DMS53 treated with DMSO at 0.1 percent for 48 hours (cell line): ENCODE measurements at regions not wholly inside any gene's neighbourhood (a gene's known extent, or its start where the extent isn't known, plus 50 kb on each side); places are given as distances from the start of the nearest gene placed in this dataset.

Experiments used
- DNase-seq: peaks from one replicate; lab custom pipeline; 2025; ENCODE audit not compliant: unreplicated experiment; lab: John Stamatoyannopoulos, UW

DNA sequence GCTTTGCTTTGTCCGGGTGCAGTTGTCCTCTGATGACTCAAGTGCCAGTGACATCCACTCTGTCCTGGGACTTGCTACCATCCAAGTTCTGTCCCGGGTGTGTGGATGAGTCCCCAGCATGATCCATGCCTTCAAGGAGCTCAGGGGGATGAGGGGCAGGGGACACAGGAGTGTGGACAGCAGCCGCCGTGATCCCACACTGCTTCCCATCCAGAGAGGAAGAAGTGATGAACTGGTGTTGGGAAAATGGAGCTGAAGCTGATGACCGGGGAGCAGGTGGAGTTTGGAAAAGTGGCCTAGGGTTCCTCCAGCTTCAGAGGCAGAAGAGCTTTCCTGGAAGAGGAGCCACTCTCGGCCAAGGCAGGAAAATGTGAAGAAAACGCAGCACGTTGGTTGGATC, 249.6 kb upstream of the TNRC6C start:
- DNase-seq = no peak

DNA sequence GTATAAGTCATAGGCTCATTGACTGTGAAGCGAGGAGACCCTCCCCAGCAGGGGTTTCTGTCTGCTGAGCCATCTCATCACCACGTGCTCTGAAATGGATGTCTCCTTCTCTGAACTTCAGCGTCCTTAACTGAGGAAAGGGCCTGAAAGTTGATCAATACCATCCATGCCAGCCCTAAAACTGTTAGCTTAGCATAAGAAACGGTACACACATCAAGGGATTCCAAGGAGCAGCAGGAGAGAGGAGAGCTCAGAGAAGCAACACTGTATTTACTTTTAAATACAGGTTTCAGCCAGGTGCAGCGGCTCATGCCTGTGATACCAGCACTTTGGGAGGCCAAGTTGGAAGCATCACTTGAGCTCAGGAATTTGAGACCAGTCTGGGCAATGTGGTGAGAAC, 248.9 kb upstream of the TNRC6C start:
- no peak for DNase-seq

DNA sequence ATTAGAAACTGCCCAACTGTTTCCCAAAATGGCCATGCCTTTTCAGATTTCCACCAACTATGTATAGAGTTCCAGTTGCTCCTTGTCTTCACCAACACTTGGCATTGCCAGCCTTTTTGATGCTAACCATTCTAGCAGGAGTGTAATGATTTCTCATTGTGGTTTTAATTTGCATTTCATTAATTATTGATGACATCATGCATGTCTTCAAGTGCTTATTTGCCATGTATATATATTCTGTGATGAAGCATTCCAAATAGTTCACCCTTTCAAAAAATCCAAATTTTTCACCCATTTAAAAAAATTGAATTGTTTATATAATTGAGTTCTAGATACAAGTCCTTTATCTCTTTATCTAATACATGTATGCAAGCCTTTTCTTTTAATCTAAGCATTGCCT, 245.9 kb upstream of the TNRC6C start:
- no peak for DNase-seq

DNA sequence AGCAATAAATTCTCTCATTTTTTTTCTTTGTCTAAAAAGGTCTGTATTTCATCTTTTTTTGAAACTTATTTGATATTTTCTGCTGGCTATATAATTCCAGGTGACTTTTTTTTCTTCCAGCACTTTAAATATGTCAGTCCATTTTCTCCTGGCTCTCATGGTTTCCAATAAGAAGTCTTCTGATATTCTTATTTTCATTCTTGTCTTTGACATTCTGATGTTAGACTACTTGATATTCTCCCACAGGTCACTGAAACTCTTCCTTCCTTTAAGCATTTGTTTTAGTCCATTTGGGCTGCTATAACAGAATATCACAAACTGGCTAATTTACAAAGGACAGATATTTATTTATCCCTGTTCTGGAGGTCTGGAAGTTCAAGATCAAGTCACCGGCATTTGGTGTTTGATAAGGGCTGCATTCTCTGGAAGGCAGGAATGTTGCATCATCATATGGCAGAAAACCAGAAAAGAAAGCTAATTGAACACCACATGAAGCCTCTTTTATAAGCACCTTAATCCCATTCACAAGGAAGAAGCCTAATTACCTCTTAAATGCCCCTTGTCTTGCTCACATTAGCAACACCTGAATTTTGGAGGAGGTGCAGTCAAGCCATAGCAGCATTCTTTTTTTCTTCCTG, 242.1 kb upstream of the TNRC6C start:
- no peak for DNase-seq

DNA sequence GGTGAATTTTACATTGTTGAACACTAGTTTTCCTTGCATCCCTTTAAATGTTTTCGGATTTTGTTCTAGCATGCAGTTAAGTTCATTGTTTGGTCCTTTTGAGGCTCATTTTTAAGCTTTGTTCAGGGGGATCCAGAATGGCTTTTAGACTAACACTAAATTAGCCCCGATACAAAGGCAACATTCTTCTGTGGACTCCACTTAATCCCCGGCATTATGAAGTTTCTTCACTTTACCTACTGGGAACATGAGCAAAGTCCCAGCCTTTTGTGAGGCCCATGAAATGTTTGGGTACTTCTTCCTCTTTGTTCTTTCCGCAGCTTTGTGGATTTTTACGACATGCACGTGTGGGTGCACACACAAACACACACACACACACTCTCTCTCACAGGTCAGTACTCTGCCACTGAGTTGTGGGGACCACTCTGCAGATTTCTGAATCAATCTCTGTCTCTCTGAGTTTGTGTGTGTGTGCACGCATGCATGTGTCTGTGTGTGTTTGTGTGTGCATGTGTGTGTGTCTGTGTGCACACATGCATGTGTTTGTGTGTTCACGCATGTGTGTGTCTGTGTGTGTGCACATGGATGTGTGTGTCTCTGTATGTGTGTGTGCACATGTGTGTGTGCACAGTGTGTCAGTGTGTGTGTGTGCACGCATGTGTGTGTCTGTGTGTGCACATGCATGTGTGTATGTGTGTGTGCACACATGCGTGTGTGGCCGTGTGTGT, 240.4 kb upstream of the TNRC6C start:
- no peak for DNase-seq

DNA sequence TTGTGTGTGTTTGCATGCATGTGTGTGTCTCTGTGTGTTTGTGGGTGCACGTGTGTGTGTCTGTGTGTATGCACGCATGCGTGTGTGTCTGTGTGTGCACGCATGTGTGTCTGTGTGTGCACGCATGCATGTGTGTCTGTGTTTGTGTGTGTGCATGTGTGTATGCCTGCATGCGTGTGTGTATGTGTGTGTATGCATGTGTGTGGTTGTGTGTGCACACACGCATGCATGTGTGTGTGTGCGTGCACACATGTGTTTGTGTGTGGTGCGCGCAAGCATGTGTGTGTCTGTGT, 239.9 kb upstream of the TNRC6C start:
- DNase-seq = no peak

DNA sequence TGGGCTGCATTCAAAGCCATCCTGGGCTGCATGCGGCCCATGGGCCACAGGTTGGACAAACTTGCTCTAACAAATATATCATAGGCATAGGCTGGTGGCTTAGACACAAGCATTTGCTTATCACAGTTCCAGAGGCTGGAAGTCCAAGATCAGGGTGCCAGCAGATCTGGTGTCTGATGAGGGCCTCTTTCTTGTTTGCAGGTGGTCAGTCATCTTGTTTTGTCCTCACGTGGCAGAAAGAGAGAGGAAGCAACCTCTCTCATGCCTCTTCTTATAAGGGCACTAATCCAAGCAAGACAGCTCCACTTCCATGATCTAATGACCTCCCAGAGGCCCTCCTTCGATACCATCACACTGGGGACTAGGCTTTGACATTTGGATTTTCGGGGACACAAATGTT, 238.7 kb upstream of the TNRC6C start:
- DNase-seq = no peak

DNA sequence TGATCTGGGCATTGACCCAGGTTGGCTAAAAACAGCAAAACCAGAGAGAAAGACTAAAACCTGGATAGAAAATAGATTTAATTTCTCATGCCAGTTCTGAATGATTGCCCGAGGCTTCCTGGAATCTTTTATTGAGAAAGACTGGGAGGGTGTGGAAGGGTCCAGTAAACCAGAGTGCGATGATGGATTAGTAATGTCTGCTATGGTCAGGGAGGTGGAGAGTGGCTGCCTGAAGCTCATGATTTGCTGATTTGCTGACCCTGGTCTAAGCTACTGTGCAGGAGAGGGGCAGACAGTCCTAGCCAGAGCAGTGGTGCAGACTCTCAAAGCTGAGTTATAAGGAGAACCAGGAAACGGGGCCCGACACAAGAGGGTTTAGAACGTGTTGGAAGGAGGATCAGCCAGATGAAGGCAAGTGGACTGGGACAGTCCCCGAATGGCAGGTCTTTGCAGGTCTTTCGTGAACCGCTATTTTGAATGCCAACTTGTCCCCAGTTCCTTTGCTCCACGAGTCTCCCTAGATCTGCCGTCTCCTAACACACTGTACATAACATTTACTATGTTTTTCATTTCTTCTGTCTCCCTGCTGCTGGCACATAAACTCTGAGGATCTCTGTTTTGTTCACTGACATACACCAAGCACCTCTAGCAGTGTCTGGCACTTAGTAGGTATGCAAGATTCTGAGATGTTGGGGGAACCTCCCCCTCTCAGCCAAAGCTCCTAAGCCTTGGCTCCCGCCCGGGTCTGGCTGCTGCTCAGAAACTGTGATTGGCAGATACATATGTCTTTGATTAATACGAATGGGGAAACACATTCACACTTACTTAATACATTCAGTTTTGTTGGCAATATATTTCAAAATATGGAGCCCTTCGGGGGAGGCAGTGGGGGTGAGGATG, 237.3 kb upstream of the TNRC6C start:
- no peak for DNase-seq

DNA sequence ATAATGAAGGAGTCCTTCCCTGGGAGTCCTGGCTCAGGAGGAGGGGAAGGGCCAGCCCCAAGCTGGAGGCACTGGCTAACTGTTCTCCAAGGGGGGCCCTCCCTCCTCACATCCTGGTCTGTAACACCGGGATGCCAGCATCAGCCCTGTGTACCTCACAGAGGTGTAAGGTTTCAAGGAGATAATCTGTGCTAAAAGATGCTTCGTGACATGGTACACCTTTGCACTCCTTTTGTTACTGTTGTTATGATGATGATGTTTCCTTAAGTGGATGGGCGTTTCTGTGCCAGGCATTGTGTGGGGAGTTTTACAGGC, 236.7 kb upstream of the TNRC6C start:
- no peak for DNase-seq

DNA sequence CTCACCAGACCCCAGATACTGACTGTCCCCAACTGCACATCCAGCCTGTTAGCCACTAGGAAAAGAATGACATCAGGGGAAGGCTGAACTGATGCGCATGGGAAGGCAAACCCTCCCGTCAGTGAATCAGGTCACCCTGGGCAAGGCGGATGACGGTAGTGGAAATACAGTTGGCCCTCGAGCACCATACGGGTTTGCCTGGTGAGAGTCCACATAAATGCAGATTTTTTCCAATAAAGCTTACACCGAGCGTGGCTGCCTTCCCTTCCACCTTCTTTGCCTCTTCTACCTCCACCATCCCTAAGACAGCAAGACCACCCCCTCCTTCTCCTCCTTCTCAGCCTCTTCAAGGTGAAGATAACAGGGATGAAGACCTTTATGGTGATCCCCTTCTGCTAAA, 236.1 kb upstream of the TNRC6C start:
- no peak for DNase-seq

DNA sequence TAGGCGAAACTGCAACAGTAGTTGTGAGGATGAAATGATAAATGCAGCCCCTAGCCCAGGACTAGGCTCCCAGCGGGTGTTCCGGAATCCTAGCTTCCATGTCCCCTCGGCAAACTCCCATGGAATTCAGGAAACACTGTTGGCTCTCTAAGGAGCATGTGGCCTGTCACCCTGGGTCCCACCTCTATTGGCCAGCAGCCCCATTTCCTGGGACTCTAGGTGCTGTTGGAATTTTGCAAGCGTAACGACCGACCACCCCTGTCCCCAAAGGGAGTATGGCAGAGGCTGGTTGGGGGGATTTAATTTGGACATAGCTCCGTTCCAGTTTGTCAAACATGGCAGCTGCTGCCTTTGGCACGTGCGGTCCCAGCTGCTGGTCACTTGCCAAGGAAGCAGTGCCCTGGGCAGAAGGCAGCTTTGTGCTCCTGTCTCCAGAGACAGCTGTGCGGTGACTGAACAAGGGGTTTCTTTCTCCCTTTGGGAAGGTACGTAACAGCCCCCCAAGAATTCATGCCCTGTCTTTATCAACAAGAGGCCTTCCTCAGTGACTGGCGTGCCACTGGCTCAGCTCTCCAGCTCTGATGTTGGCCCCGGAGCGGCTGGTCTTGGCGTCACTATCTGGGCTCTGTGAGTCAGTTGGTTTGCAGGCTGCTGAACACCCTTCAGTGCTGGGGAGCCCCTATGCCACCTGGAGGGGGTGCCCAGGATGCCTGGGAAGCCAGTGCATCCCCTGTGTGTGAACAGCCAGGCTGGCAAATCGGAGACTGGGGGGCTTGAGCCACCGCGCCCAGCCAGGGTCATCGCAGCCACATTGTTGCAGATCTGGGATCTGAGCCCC, 235.2 kb upstream of the TNRC6C start:
- no peak for DNase-seq

DNA sequence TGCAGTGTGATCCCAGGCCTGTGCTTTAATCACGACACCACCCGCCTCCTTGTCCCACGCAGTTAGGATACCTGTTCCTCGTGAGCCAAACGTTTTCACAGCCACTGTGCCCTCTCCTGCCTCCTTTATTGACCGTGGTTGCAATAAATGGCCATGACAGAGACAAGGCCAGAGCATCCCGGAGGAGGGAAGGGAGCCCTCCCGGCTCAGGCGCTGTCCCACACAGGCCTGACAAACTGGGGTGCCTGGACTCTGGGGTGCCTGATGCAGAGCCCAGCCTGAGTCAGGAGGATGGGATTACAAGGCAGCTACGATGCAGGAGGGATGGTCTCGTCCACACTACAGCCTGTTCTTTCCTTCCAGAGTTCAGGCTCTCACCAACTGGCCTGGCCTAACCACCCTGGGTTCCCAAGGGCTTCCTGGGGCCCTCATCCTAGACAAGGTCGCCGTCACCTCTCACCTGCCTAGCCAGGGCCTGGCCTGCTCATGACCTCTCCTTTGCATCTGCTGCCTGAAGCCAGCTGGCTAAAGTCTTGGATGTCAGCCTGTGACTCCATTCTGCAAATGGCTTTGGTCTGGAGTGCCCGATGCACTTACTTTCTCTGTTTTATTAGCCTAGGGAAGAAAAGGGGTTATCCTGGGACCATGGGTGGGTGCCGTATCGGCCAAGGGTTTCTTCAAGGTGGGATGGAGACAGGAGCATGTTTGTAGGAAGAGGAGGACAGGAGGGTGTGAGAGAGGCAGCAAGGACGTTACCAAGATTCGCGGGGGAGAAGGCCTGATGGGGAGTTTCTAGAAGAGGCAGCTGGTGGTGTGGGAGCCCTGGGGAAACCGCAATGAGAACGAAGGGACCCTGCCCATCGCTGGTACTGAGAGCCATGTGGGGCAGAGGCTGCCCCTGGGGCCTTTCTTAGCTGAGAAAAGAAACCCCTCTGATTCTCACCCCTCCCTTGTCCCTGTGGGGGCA, 234.3 kb upstream of the TNRC6C start:
- no peak for DNase-seq

DNA sequence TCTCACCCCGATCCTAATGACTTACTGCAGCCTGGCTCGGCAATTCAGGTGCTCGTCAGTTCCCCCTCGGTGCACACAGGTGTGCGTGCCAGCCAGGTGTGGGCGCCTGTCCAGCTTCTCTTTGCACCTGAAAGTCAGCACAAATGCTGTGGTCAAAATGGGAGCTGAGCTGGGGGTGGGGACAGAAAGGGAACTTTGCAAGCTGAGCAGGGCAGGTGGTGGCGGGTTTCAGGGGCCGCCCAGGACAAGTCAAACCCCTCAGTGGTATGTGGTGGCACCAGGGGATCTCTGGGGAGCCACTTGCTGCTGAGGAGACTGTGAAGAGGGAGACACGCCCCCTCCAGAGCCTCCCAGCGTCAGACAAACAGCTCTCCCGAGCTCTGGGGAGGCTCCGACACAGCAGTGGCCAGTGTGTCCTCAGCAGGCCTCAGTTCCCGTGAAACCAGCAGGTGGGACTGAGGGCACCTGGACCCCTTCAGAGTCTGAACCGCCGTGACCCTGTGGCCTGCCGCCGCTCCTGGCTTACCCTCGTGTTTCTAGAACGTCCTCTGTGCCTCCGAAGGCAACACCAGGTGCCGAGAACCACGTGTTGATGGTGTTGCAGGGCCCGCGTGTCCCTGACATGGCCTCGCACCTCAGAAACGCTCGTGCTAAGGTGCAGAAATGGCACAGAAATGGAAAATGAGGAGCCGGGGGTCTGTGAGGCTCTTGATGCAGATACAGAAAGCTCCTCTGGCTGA, 233.5 kb upstream of the TNRC6C start:
- no peak for DNase-seq

DNA sequence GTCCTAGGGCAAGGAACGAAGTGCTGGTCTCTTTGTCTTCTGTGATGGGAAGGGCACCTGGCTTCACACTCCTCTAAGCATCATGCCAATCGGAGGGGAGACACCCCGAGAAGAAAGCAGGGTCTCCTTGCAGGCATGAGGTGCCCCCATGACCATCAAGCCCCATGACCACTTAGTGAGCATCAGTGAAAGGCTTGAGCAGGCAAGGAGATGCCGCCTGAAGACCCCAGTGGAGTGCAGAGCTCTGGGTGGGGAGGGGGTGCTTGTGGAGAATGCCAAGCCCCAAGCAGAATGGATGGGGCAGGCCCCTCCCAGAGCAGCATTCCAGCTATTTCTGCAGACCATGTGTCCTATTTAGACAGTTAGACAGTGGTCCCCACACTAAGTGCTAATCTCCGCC, 232.7 kb upstream of the TNRC6C start:
- no peak for DNase-seq

DNA sequence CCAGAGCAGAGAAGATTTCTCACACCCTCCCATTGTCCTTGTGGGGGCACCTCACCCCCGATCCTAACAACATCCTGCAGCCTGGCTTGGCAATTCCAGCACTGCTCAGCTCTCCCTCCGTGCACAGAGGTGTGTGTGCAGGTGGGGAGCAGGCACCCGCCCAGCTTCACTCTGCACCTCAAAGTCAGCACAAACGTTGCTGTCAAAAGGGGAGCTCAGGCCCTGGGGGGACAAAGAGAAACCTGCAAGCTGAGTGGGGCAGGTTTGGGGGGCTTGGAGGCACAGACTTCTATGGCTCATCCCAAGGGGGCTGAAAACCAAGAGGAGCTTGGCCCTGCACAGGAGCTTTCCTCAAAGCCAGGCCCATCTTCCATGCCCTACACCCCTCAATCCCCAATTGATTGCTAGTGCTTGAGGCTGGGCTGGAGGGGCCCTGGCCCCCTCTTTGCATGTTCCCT, 231.9 kb upstream of the TNRC6C start:
- DNase-seq = no peak

DNA sequence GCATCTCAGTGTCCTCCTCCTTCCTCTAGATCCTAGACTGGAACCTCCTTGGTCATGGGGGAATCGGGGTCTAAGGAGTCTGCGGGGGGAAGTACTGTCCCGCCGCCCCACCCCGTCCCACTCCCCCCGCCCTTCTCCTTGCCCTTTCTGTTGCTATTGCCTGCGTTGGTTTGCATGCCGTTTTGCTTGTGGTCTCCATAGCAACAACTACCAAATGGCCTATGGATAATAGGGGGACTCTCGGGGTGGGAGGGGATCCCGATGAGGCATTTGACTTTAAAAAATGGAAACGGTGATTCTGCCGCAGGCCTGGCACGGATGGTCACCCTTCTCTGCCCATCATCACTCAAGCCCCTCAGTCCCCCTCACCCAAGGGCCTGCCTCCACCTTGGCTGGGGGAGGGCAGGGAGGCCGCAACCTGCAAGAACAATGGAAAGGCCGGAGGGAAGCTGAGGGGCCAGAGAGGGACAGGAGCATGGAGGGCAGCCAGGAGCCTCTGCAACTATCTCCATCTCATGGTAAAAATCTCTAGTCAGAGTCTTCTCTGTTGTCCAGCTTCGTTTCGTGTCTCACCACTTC, 231.4 kb upstream of the TNRC6C start:
- DNase-seq = no peak

DNA sequence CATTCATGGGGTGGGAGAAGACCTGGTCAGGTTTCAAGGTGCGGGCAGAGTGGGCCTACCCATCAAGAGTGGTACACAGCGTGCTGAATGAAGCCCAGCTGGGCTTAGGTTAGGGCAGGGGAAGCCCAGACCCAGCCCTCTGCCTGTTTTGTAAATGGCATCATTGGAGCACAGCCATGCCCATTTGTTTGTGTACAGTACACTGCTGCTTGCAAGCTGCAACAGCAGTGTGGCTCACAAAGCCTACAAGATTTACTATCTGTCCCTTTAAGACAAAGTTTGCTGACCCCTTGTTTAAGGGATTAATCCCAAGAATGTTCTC, 230.1 kb upstream of the TNRC6C start:
- no peak for DNase-seq

DNA sequence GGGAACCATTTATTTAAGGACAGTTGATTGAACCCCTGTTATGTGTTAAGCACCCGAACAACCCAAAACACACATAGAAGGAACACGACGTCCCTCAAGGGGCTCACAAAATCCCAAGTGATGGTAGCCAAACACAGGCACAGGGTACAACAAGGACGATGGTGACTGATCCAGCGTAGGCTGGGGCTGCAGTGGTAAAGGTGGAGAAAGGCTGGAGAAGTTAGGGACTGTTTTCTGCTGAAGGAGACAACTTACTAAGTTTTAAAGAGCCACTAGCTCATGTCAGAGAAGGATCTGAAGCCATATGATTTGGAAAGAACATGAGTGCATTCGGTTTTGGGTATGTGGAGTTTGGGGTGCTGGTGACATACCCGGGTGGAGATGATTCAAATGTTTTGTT, 229.6 kb upstream of the TNRC6C start:
- no peak for DNase-seq

DNA sequence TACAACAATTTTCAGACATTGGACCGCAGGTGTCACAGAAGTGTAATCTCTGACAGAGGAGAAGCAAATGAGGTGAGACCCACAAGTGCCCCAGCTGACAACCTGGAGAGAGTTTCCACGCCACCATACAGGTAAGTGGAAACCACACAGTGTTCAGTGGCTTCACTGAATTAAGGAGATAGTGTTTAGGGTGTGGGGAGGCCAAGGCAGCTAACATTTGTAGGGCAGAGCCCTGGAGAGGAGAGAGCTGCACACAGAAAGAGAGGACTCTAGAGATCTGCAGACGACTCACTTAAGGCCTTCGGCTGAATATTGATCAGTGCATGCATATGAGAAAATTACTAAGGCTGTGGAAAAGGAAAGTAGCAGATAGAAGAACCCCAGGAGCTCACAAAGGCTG, 228.9 kb upstream of the TNRC6C start:
- DNase-seq = no peak
